ENCODE measurements at regions not wholly inside any gene's neighbourhood (a gene's known extent, or its start where the extent isn't known, plus 50 kb on each side); places are given as distances from the start of the nearest gene placed in this dataset.

- DNase-seq: no peak
Observed at GRCh38 chr12:116650585-116651087, 87.2 kb downstream of the SPRING1 start.

- DNase-seq: no peak
Observed at GRCh38 chr12:116650062-116650461, 87.8 kb downstream of the SPRING1 start.

- DNase-seq: no peak
Observed at GRCh38 chr12:116647813-116648212, 88.6 kb downstream of the MAP1LC3B2 start.

GRCh38 chr12:116646901-116647300 lies 87.7 kb downstream of the MAP1LC3B2 start:
- DNase-seq: no peak

- no peak for DNase-seq
Observed at GRCh38 chr12:116644806-116645205, 85.6 kb downstream of the MAP1LC3B2 start.

GRCh38 chr12:116642683-116643082 lies 83.5 kb downstream of the MAP1LC3B2 start:
- DNase-seq: no peak

- DNase-seq: no peak
Observed at GRCh38 chr12:116642106-116642505, 82.9 kb downstream of the MAP1LC3B2 start.

- DNase-seq: no peak
Observed at GRCh38 chr12:116640281-116640680, 81.1 kb downstream of the MAP1LC3B2 start.

- no peak for DNase-seq
Observed at GRCh38 chr12:116639765-116640164, 80.6 kb downstream of the MAP1LC3B2 start.

GRCh38 chr12:116638376-116638775 lies 79.2 kb downstream of the MAP1LC3B2 start:
- no peak for DNase-seq

GRCh38 chr12:116637589-116638150 lies 78.5 kb downstream of the MAP1LC3B2 start:
- DNase-seq: no peak

- DNase-seq: no peak
Observed at GRCh38 chr12:116636608-116637519, 77.7 kb downstream of the MAP1LC3B2 start.

- DNase-seq: no peak
Observed at GRCh38 chr12:116635487-116635886, 76.3 kb downstream of the MAP1LC3B2 start.

- DNase-seq: no peak
Observed at GRCh38 chr12:116633476-116633875, 74.3 kb downstream of the MAP1LC3B2 start.

GRCh38 chr12:116631619-116632018 lies 72.4 kb downstream of the MAP1LC3B2 start:
- DNase-seq: no peak

- no peak for DNase-seq
Observed at GRCh38 chr12:116630762-116631161, 71.6 kb downstream of the MAP1LC3B2 start.

- DNase-seq: no peak
Observed at GRCh38 chr12:116629480-116629879, 70.3 kb downstream of the MAP1LC3B2 start.

GRCh38 chr12:116628989-116629388 lies 69.8 kb downstream of the MAP1LC3B2 start:
- DNase-seq: no peak

GRCh38 chr12:116628450-116628793 lies 69.2 kb downstream of the MAP1LC3B2 start:
- DNase-seq: no peak
